Kidney epithelial cell (primary cell): ENCODE measurements at regions not wholly inside any gene's neighbourhood (a gene's known extent, or its start where the extent isn't known, plus 50 kb on each side); places are given as distances from the start of the nearest gene placed in this dataset.
"Not testable (repeated sequence)": the region's sequence is repeated elsewhere in the genome, so short reads cannot be mapped to it uniquely, and the experiment has no call there.

Source experiments
- DNase-seq: peaks from one replicate; pipeline ENCODE4 v3.0.0-alpha.2; 2010; ENCODE audit warnings: low read depth
- H3K27me3 ChIP-seq: 2 replicates; pipeline ENCODE4 v1.6.0; 2011; ENCODE audit warnings: low read length; ENCODE audit not compliant: control insufficient read depth, insufficient read depth
- H3K36me3 ChIP-seq: 2 replicates; pipeline ENCODE4 v1.5.1; 2011; ENCODE audit warnings: low read length; ENCODE audit not compliant: control insufficient read depth, insufficient read depth
- H3K4me3 ChIP-seq: 2 replicates; pipeline ENCODE4 v1.5.1; 2011; ENCODE audit warnings: low read depth, mild to moderate bottlenecking, control low read depth, low read length
- TF ChIP-seq, protein P1 (sequence below): IDR thresholded peaks from 2 replicates; pipeline ENCODE4 v1.5.1; 2011; ENCODE audit warnings: mild to moderate bottlenecking, moderate library complexity, low read length, control low read depth, inconsistent platforms; ENCODE audit not compliant: insufficient read depth, poor library complexity, severe bottlenecking

DNA sequence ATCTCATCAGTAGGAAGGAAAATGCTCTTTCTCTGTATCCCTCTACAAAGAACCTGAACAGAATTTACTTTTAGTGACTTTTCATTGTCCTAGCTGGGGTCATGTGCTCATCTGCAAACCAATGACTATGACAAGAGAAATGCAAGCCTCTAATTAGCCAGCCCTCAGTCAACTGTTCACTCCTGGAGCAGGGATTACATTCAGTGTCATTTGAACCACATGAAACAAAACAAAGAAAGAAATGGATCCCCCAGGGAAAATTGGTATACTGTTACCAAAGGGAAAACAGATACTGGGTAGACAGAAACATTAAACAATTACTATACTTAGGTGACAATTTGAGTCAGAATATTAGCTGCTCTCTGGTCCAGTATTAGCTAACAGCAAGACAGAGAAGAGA lies 173.6 kb downstream of the RCHY1 start:
- DNase-seq: no peak
- TF ChIP-seq, protein P1, sequence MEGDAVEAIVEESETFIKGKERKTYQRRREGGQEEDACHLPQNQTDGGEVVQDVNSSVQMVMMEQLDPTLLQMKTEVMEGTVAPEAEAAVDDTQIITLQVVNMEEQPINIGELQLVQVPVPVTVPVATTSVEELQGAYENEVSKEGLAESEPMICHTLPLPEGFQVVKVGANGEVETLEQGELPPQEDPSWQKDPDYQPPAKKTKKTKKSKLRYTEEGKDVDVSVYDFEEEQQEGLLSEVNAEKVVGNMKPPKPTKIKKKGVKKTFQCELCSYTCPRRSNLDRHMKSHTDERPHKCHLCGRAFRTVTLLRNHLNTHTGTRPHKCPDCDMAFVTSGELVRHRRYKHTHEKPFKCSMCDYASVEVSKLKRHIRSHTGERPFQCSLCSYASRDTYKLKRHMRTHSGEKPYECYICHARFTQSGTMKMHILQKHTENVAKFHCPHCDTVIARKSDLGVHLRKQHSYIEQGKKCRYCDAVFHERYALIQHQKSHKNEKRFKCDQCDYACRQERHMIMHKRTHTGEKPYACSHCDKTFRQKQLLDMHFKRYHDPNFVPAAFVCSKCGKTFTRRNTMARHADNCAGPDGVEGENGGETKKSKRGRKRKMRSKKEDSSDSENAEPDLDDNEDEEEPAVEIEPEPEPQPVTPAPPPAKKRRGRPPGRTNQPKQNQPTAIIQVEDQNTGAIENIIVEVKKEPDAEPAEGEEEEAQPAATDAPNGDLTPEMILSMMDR: no peak
- no peaks in the 10 kb centered on the region for H3K36me3 ChIP-seq
- no peak overlapping the region for H3K4me3 ChIP-seq
- no peaks in the 10 kb centered on the region for H3K27me3 ChIP-seq

DNA sequence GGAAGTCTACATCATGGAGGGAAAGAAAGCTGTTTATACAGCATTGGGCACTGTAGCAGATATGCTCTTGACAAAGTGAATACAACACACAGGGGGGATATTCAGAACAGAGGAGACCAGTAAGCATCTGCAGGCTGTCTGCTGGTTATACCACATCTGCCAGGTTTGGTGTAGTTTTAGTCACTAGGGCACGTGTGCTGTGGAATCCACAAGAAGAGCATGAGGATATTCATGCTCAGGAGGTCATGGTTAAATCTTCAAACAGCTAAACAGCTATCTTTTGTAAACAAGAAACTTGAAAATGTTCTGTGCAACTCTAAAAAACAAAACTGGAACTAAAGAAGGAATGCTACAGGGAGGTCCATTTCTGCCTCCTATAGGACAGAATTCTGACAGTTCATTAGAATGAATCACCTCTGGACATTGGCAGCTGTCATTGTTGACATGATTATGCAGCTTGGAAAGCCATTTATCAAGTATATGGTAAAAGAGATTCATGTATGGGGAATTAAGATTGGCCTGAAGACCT lies 175.8 kb downstream of the RCHY1 start:
- no peak for DNase-seq
- H3K36me3 ChIP-seq: no peaks in the 10 kb centered on the region
- TF ChIP-seq, protein P1: no peak

DNA sequence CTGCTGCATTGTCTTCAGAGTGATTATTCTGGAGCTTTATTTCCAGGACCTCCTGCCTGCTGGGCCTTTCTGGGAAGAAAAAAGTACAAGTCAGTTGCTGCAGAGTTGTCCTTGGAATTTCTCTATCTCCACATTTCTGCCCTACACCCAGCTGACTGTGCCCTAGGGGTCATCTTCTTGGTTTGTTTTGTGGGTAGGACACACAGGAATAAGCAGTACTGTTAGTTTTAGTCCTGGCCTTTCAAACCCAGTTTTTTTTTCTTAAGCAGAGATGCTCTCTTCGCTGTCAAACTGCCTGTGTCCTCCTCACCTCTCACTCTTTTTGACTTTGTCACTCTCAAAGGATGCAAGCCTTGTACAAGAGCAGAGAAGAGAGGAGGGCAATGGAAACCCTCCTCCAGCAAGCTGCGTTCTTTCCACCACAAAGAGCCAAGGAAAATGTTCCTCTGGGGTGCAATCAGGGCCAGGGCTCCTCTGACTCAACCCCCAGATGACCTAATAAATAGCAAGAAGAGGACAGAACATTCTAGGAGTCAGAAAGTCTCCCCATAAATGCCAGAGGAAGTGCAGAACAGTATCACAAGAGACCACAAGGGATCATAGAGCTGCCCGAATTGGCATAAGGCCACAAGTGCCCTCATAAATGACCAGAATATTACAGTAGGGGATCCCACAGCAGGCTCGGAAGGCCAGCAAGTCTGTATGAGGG lies 186.2 kb downstream of the RCHY1 start:
- H3K4me3 ChIP-seq: no peak overlapping the region
- no peaks in the 10 kb centered on the region for H3K27me3 ChIP-seq
- TF ChIP-seq, protein P1: no peak
- no peaks in the 10 kb centered on the region for H3K36me3 ChIP-seq
- no peak for DNase-seq

More for the DNA sequence above, 175.8 kb downstream of the RCHY1 start:
- no peak overlapping the region for H3K4me3 ChIP-seq
- H3K27me3 ChIP-seq: no peaks in the 10 kb centered on the region

DNA sequence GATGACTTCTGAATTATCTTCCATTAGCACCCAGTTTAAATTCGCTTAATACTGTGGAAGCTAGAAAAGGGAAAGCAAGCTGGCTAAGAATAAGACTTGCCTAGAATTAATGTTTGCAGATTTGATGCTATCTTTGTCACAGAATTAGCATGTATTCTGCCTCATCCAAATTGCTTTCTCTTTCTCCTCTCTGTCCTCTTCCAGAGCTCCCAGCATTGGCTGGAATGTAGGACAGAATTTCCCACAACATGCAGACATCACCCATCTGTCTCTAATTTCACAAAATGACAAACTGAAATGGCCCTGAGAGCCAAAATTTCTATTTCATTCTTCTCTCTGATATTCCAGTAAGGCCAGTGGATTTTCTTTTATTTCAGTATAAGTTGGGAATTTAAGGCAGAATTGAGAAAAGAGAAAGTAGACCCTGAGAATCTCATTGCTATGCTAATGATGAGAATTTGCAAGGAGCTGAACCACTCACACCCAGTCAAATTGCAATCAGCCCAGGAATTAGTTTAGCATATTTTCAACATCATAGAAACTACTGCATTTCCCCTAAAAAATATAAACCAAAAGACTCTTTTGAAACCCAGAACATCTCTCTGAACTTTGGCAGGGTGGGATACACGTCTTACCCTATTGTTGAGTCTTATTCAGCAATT lies 188.8 kb downstream of the RCHY1 start:
- Histone ChIP-seq H3K36me3 (no peaks in the 10 kb centered on the region), H3K27me3 (no peaks in the 10 kb centered on the region), H3K4me3 (no peak overlapping the region)
- no peak for DNase-seq
- TF ChIP-seq, protein P1: no peak

DNA sequence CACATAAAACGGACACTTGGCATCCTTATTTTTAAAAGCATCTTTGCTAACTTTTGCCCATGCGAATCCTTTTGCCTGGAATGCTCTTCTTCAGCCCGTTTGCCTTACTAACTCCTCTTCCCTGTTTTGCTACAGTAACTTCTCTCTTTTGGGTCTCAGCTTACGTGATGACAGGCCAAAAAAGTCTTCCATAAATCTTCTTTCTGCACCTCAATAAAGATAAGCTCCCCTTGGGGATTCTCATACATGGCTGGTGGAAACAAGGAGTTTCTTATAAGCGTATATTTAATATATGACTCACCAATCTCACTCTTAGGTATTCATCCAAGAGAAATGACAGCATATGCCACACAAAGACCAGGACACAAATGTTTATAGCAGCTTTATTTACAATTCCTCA lies 192.7 kb downstream of the RCHY1 start:
- no peak for DNase-seq
- TF ChIP-seq, protein P1: no peak
- Histone ChIP-seq H3K27me3 (no peaks in the 10 kb centered on the region), H3K36me3 (no peaks in the 10 kb centered on the region), H3K4me3 (no peak overlapping the region)

DNA sequence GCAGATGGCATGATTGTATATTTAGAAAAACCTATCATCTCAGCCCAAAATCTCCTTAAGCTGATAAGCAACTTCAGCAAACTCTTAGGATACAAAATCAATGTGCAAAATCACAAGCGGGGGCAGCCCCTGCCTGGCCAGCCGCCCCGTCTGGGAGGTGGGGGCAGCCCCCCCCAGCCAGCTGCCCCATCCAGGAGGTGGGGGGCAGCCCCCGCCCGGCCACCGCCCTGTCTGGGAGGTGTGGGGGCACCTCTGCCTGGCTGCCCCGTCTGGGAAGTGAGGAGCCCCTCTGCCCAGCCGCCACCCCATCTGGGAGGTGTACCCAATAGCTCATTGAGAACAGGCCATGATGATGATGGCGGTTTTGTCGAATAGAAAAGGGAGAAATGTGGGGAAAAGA lies 196.6 kb downstream of the RCHY1 start:
- not testable (repeated sequence) for DNase-seq, H3K36me3 ChIP-seq, H3K4me3 ChIP-seq, H3K27me3 ChIP-seq
